GM13977 (cell line): ENCODE measurements at regions not wholly inside any gene's neighbourhood (a gene's known extent, or its start where the extent isn't known, plus 50 kb on each side); places are given as distances from the start of the nearest gene placed in this dataset.

Source experiments
- DNase-seq: peaks from one replicate; pipeline ENCODE4 v3.0.0; 2012; ENCODE audit warnings: low spot score
- in situ Hi-C: fragments of 300-500 bp; cut with MboI; formaldehyde crosslinking; loops from one replicate; pipeline ENCODE4 v1.12.0; 2022; ENCODE audit warnings: low sequenced_read_pairs, low pct_unique_long_range_greater_than_20kb, mixed read lengths, inconsistent platforms; ENCODE audit not compliant: unreplicated experiment
- TF ChIP-seq, protein P1 (sequence below): IDR thresholded peaks from 2 replicates; pipeline ENCODE4 v1.5.1; 2012; ENCODE audit warnings: mild to moderate bottlenecking, control low read depth; ENCODE audit not compliant: insufficient read depth; ENCODE audit errors: extremely low read depth, missing control alignments

DNA sequence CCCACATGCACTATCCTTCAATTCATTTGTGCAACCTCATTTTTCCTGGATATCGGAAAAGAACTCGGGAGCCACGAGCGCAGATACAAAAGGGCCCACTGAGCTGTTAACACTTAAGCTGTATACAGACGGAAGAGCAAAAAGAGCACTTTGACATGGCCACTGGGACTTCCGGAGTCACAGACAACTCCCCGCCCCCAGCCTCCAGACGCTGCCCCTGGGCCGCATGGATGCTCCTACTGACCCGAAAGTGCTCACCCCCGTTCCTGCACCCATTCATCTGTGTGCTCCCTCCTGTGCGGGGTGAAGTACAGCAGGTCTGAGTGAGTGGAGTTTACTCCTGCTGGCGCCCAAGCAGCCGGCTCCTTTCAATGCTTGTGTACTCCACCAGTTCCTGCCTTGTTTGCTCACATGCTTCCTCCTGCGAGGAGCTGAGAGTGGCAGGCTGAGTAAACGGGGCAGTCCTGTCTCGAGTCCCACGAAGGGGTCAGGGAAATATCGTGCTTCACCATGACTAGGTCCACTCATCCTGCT lies 901.0 kb upstream of the CTNND2 start:
- no peak for DNase-seq
- in situ Hi-C loops: no loop called here
- TF ChIP-seq, protein P1, sequence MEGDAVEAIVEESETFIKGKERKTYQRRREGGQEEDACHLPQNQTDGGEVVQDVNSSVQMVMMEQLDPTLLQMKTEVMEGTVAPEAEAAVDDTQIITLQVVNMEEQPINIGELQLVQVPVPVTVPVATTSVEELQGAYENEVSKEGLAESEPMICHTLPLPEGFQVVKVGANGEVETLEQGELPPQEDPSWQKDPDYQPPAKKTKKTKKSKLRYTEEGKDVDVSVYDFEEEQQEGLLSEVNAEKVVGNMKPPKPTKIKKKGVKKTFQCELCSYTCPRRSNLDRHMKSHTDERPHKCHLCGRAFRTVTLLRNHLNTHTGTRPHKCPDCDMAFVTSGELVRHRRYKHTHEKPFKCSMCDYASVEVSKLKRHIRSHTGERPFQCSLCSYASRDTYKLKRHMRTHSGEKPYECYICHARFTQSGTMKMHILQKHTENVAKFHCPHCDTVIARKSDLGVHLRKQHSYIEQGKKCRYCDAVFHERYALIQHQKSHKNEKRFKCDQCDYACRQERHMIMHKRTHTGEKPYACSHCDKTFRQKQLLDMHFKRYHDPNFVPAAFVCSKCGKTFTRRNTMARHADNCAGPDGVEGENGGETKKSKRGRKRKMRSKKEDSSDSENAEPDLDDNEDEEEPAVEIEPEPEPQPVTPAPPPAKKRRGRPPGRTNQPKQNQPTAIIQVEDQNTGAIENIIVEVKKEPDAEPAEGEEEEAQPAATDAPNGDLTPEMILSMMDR: no peak

DNA sequence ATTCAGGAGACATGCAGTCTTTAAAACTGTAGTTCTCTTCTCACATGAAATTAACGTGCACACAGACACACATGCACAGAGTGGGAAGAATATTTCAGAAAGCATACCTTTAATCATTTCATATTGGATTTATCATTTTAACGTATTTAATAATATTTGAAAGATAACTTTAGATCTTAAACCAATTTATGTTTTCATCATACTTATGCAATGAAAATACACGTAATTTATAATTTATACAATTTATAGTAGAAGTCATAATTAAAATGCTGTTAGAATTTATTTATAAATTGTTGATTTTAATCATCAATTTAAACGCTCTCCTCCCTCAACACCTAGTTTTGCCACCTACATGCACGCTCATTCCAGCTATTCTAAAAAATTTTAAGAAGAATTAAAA lies 894.9 kb upstream of the CTNND2 start:
- in situ Hi-C loops: no loop called here
- TF ChIP-seq, protein P1: no peak
- no peak for DNase-seq

DNA sequence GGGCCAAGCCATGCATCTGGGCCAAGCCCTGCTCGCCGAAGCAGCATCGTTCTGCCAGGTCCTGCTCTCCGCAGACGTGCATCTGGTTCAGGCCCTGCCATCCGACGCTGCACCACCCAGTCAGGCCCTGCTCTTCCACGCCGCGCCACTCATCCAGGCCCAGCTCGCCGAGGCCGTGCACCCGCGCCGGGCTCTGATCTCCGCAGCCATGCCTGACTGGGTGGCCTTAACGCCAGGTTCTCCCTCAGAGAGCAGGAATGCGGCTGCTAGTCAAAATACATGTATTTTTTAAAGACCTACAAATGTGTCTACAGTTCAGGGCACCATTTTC lies 891.1 kb upstream of the CTNND2 start:
- no peak for DNase-seq
- in situ Hi-C loops: no loop called here
- TF ChIP-seq, protein P1: no peak

DNA sequence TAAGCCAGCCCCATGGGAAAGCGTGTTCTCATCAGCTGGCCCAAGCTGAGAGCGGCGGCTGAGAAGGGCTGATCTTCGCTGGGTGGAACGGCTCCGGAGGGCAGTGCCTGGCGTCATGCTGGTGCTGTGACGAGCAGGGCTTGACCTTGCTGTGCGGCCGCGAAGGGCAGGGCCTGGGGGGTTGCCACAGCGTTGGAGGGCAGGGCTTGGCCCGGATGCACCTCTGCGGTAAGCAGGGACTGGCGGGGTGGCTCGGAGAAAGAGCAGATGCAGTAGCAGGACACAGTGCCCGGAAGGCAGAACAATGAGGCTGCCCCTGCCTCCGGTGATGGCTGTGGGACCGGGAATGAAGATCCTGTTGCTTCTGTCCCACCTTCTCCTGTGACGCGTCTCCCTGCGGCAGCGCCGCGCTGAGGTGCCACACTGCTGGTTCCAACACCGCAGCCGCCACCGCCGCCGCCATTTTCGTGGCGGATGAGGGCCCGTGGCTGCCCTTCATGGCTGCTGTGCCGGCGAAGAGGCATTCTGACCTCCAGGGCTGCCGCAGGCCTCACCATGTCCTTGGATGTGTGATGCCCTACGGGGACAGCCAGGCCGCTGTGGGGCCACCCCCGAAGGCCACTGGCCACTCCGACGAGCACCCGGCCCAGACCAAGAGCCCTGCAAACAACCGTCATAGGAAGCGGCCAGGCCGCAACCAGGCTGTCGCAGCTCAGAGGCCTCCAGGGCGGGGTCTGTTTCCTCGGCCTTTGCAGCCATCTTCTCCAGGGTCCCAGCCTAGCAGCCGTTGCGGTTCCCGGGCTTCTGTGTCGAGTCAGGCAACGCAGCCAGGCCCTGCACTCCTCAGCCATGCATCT lies 890.5 kb upstream of the CTNND2 start:
- TF ChIP-seq, protein P1: no peak
- in situ Hi-C loops: no loop called here
- DNase-seq: no peak

DNA sequence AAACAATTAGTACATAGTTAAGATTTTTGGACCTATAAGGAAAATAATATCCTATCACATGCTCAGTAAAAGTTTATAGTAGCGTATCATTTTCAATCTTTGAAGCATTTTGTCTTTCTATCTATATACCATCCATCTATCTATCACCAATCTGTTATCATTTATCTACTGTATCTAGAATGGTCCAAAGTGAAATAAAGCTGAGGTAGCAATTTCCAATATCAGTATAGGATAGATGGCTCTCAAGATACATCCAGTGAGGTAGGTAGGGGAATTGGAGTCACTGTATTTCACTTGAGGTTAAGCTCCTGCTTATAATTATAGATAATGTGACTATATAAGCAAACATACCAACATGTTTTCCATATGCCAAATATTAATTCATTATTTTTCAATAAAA lies 889.1 kb upstream of the CTNND2 start:
- in situ Hi-C loops: no loop called here
- TF ChIP-seq, protein P1: no peak
- DNase-seq: no peak

DNA sequence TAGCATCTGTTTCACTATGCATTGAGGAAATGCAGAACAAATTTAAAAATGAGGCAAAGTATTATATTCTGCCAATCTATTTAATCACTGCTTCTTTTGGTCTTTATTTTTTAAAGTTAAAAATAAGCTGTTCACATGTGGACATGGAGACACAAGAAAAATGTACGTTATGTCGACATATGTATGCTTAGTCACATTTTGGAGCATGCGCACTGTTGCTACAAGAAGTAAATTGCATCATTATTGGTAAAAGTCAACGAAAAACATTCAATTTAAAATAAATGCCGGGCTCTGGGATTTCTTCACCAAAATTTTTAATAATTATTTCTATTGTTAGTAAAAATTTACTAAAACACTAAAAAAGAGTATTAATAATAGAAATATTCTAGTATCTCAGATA lies 876.3 kb upstream of the CTNND2 start:
- in situ Hi-C loops: no loop called here
- DNase-seq: no peak
- TF ChIP-seq, protein P1: no peak
